NCI-H2081 (cell line): ENCODE measurements at regions not wholly inside any gene's neighbourhood (a gene's known extent, or its start where the extent isn't known, plus 50 kb on each side); places are given as distances from the start of the nearest gene placed in this dataset.
"Not testable (repeated sequence)": the region's sequence is repeated elsewhere in the genome, so short reads cannot be mapped to it uniquely, and the experiment has no call there.

Source experiments
- DNase-seq, 2 experiments: peaks; one replicate each; lab custom pipeline; 2025; lab: John Stamatoyannopoulos, UW

GRCh38 chr4:64014647-64015046, 394.6 kb downstream of the TECRL start:
- no peak for DNase-seq

- DNase-seq = no peak
These were observed 407.9 kb downstream of the TECRL start for GRCh38 chr4:64001229-64001898.

- no peak for DNase-seq
These were observed 409.0 kb downstream of the TECRL start for GRCh38 chr4:64000241-64000640.

GRCh38 chr4:63986253-63986652, 423.0 kb downstream of the TECRL start:
- no peak for DNase-seq

- DNase-seq = no peak
These were observed 426.0 kb downstream of the TECRL start for GRCh38 chr4:63983224-63983623.

- no peak for DNase-seq
These were observed 443.4 kb downstream of the TECRL start for GRCh38 chr4:63965875-63966274.

GRCh38 chr4:63942706-63943286, 466.5 kb downstream of the TECRL start:
- not testable (repeated sequence) for DNase-seq

GRCh38 chr4:63937961-63938360, 471.3 kb downstream of the TECRL start:
- DNase-seq = no peak

GRCh38 chr4:63922146-63922545, 487.1 kb downstream of the TECRL start:
- DNase-seq = no peak

GRCh38 chr4:63921561-63921960, 487.7 kb downstream of the TECRL start:
- DNase-seq = no peak

GRCh38 chr4:63919636-63920365, 489.4 kb downstream of the TECRL start:
- DNase-seq = no peak

GRCh38 chr4:63906660-63907183, 502.5 kb downstream of the TECRL start:
- no peak for DNase-seq

- DNase-seq = no peak
These were observed 505.0 kb downstream of the TECRL start for GRCh38 chr4:63904201-63904600.

- no peak for DNase-seq
These were observed 507.9 kb downstream of the TECRL start for GRCh38 chr4:63901304-63901703.

- DNase-seq = no peak
These were observed 510.3 kb downstream of the TECRL start for GRCh38 chr4:63898961-63899360.

GRCh38 chr4:63894161-63894560, 515.1 kb downstream of the TECRL start:
- no peak for DNase-seq

GRCh38 chr4:63869370-63869769, 539.9 kb downstream of the TECRL start:
- no peak for DNase-seq

GRCh38 chr4:63851496-63851895, 557.8 kb downstream of the TECRL start:
- DNase-seq = no peak

- no peak for DNase-seq
These were observed 568.0 kb downstream of the TECRL start for GRCh38 chr4:63841266-63841665.

GRCh38 chr4:63831590-63832155, 577.6 kb downstream of the TECRL start:
- peak in 1 of 2 experiments; percentile 11 for DNase-seq

- no peak for DNase-seq
These were observed 591.9 kb downstream of the TECRL start for GRCh38 chr4:63817196-63817865.
